Left ventricle myocardium inferior (tissue), 1 donor: ENCODE measurements at regions not wholly inside any gene's neighbourhood (a gene's known extent, or its start where the extent isn't known, plus 50 kb on each side); places are given as distances from the start of the nearest gene placed in this dataset.

Source experiments
- DNase-seq: peaks from one replicate; pipeline ENCODE4 v3.0.0-alpha.2; 2020
- H3K27ac ChIP-seq: fragments of 200-600 bp; replicated peaks from 2 replicates; pipeline ENCODE4 v1.8.0; 2021
- H3K27me3 ChIP-seq: fragments of 200-600 bp; 2 replicates; pipeline ENCODE4 v1.8.0; 2021; ENCODE audit warnings: low read depth
- H3K36me3 ChIP-seq: fragments of 200-600 bp; 2 replicates; pipeline ENCODE4 v1.8.0; 2021
- H3K4me1 ChIP-seq: fragments of 200-600 bp; 2 replicates; pipeline ENCODE4 v1.8.0; 2021
- H3K4me3 ChIP-seq: fragments of 200-600 bp; 2 replicates; pipeline ENCODE4 v1.8.0; 2021; ENCODE audit warnings: mild to moderate bottlenecking, moderate library complexity
- H3K9me3 ChIP-seq: fragments of 200-600 bp; replicated peaks from 2 replicates; pipeline ENCODE4 v1.8.0; 2021
- intact Hi-C: fragments of 100-400 bp; cut with micrococcal nuclease; formaldehyde crosslinking; loops from one replicate; pipeline ENCODE4 v1.11.0; 2022
- TF ChIP-seq, protein P1 (sequence below): fragments of 200-600 bp; IDR thresholded peaks from 2 replicates; pipeline ENCODE4 v1.8.0; 2021; ENCODE audit warnings: antibody characterized with exemption, mild to moderate bottlenecking, borderline replicate concordance
- donor health status: DM: no; HTN: yes; CAD: no; lungs with severe emphysema.

DNA sequence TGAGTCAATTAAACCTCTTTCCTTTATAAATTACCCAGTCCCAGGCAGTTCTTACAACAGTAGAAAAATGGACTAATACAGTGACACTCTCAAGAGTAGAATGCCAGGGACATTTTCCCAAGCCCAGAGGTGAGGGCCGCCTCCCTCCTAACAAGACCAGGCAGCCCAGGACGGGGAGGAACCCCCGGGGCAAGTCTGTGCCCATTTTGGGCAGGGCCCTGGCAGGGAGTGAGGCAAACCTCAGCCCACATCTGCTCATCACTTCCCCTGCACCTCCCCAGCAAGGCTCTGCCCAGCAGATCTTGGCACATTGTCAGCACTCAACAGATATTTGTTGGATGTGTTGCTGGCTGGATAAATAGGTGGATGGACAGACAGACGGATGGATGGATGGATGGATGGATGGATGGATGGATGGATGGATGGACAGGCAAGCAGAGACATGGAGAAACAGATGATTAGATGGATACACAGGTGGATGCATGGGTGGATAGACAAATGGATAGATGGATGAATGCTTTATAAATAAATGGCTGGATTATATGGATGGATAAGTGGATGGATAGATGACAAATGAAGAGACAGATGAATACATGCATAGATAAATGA lies 271.3 kb downstream of the PARN start:
- Histone ChIP-seq H3K4me1 (peaks cover 19% of the 10 kb centered on the region), H3K27ac (no peak overlapping the region), H3K36me3 (no peaks in the 10 kb centered on the region), H3K4me3 (no peak overlapping the region), H3K27me3 (peaks cover 6% of the 10 kb centered on the region), H3K9me3 (no peaks in the 10 kb centered on the region)
- intact Hi-C loops, result no loop called here
- no peak for DNase-seq
- TF ChIP-seq, protein P1, sequence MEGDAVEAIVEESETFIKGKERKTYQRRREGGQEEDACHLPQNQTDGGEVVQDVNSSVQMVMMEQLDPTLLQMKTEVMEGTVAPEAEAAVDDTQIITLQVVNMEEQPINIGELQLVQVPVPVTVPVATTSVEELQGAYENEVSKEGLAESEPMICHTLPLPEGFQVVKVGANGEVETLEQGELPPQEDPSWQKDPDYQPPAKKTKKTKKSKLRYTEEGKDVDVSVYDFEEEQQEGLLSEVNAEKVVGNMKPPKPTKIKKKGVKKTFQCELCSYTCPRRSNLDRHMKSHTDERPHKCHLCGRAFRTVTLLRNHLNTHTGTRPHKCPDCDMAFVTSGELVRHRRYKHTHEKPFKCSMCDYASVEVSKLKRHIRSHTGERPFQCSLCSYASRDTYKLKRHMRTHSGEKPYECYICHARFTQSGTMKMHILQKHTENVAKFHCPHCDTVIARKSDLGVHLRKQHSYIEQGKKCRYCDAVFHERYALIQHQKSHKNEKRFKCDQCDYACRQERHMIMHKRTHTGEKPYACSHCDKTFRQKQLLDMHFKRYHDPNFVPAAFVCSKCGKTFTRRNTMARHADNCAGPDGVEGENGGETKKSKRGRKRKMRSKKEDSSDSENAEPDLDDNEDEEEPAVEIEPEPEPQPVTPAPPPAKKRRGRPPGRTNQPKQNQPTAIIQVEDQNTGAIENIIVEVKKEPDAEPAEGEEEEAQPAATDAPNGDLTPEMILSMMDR, result no peak

DNA sequence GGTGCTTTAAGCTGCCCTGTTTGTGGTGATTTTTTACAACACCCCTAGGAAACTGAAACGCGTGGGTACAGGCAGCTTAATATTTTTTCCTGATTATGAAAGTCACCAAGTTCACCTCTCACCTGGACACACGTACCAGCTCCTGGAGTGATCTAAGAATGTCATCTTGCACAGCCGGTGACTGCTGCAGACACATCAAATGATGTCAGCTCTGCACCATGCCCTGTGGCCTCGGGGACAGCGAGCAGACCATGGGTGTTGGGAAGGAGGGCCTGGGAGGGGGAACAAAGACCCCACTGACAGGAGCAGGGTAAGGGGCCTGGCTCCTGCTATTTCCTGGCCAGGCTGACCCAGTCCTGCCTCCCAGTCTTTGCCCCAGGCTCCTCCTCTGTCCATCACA lies 272.7 kb downstream of the PARN start:
- Histone ChIP-seq H3K4me1 (peaks cover 19% of the 10 kb centered on the region), H3K27me3 (peaks cover 6% of the 10 kb centered on the region), H3K27ac (no peak overlapping the region), H3K9me3 (no peaks in the 10 kb centered on the region), H3K4me3 (no peak overlapping the region), H3K36me3 (no peaks in the 10 kb centered on the region)
- TF ChIP-seq, protein P1, result no peak
- intact Hi-C loops, result no loop called here
- DNase-seq, result no peak

DNA sequence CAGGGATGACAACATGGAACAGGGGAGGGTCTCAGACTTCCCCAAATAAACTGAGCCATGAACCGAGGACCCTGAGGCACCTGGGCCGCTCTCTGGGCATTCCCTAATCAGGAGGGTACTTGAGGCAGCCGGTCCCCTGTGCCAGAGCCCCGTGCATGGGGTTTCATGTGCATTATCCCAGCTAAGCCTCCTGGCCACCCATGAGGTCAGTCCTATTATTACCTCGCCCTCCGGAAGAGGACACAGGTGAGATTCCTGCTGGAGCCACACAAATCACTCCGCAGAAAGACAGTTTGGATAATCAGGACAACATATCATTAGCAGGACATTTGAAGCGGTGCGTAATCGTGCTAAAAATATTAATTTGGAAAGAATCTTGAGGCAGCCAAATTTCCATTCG lies 274.0 kb downstream of the PARN start:
- intact Hi-C loops, result no loop called here
- H3K9me3 ChIP-seq, result no peaks in the 10 kb centered on the region
- no peak overlapping the region for H3K4me3 ChIP-seq
- H3K27me3 ChIP-seq, result peaks cover 6% of the 10 kb centered on the region
- H3K27ac ChIP-seq, result no peak overlapping the region
- no peaks in the 10 kb centered on the region for H3K36me3 ChIP-seq
- TF ChIP-seq, protein P1, result no peak
- no peak for DNase-seq
- peaks cover 19% of the 10 kb centered on the region for H3K4me1 ChIP-seq

DNA sequence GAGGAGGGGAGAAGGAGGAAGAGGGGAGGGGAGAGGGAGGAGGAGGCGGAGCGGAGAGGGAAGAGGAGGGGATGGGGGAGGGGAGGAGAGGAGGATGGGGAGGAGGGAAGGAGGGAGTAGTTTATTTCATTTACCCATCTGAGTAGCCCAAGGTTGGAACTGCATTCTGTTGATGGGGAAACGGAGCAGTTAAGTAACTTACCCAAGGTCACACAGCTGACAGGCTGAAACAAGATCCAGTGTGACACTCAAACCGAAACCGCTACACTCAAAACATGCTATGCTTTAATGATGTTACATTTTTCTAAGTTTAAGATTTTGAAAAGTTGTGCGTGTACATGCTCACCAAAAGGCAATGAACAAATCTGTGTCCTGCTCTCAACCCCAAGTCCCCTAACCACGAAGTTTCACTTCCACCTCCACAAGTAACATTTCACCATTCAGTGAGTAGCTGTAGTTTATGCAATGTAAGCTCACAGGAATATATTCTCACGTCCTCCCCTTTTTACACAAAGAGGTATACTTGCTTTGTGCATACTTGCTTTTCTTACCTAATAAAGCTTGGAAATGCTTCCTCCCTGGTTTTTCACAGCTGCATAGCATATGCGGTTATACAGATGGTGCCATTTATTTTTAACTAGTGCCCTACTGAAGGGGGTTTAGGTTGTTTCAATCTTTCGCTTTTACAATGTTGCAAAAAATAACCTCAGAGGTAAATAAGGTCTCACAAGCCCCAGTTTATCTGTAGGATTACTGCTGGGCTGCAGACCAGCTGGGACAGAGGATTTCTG lies 275.3 kb downstream of the PARN start:
- no peak overlapping the region for H3K27ac ChIP-seq
- intact Hi-C loops, result no loop called here

DNA sequence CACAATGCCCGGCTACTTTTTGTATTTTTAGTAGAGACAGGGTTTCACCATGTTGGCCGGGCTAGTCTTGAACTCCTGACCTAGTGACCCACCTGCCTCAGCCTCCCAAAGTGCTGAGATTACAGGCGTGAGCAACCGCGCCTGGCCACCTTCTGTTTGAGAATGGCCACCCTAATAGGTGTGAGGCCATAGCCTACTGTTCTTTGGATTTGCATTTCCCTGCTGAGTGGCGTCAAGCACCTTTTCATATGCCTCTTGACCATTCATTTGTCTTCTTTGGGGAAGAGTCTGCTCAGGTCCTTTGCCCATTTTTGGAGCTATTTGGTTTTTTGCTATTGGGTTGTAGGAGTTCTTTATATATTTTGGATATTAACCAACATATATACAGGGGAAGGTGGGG lies 276.7 kb downstream of the PARN start:
- Histone ChIP-seq H3K4me1 (peaks cover 19% of the 10 kb centered on the region), H3K27ac (no peak overlapping the region), H3K36me3 (no peaks in the 10 kb centered on the region), H3K27me3 (peaks cover 6% of the 10 kb centered on the region), H3K9me3 (no peaks in the 10 kb centered on the region), H3K4me3 (no peak overlapping the region)
- intact Hi-C loops, result no loop called here
- DNase-seq, result no peak
- TF ChIP-seq, protein P1, result no peak

More for the DNA sequence above, 275.3 kb downstream of the PARN start:
- no peak overlapping the region for H3K4me3 ChIP-seq
- H3K36me3 ChIP-seq, result no peaks in the 10 kb centered on the region
- no peak for DNase-seq
- peaks cover 19% of the 10 kb centered on the region for H3K4me1 ChIP-seq
- TF ChIP-seq, protein P1, result no peak
- H3K27me3 ChIP-seq, result peaks cover 6% of the 10 kb centered on the region
- H3K9me3 ChIP-seq, result no peaks in the 10 kb centered on the region
